ACC112 (cell line): ENCODE measurements at regions not wholly inside any gene's neighbourhood (a gene's known extent, or its start where the extent isn't known, plus 50 kb on each side); places are given as distances from the start of the nearest gene placed in this dataset.

Experiments used
- H2AFZ ChIP-seq: fragments of 200-600 bp; sonication (generic); one replicate; pipeline ENCODE4 v1.6.0; 2017; ENCODE audit warnings: antibody characterized with exemption, low read length; ENCODE audit not compliant: unreplicated experiment
- H3K27ac ChIP-seq: fragments of 200-600 bp; sonication (generic); 2 replicates; pipeline ENCODE4 v1.5.1; 2014; ENCODE audit warnings: low read depth, mild to moderate bottlenecking, antibody characterized with exemption, low read length, moderate library complexity
- H3K27me3 ChIP-seq: fragments of 200-600 bp; sonication (generic); 2 replicates; pipeline ENCODE4 v1.6.1; 2014; ENCODE audit warnings: mild to moderate bottlenecking, antibody characterized with exemption, low read length, moderate library complexity, mixed read lengths; ENCODE audit not compliant: insufficient read depth
- H3K36me3 ChIP-seq: fragments of 200-600 bp; sonication (generic); 2 replicates; pipeline ENCODE4 v1.6.1; 2016; ENCODE audit warnings: mild to moderate bottlenecking, antibody characterized with exemption, low read length, moderate library complexity, mixed read lengths; ENCODE audit not compliant: insufficient read depth
- H3K4me1 ChIP-seq: fragments of 200-600 bp; sonication (generic); one replicate; pipeline ENCODE4 v1.6.1; 2016; ENCODE audit warnings: low read length, mixed read lengths; ENCODE audit not compliant: insufficient read depth, unreplicated experiment, control insufficient read depth
- H3K4me3 ChIP-seq: fragments of 200-600 bp; sonication (generic); 2 replicates; pipeline ENCODE4 v1.5.1; 2014; ENCODE audit warnings: mild to moderate bottlenecking, low read depth, low read length
- H3K79me2 ChIP-seq: fragments of 200-600 bp; sonication (generic); one replicate; pipeline ENCODE4 v1.6.0; 2016; ENCODE audit warnings: low read length; ENCODE audit not compliant: control insufficient read depth, unreplicated experiment, insufficient read depth

- no peaks in the 10 kb centered on the region for H3K4me1 ChIP-seq
- H3K4me3 ChIP-seq: no peak overlapping the region
- no peak overlapping the region for H2AFZ ChIP-seq
- no peaks in the 10 kb centered on the region for H3K36me3 ChIP-seq
- H3K27me3 ChIP-seq: no peaks in the 10 kb centered on the region
- H3K79me2 ChIP-seq: no peaks in the 10 kb centered on the region
- no peak overlapping the region for H3K27ac ChIP-seq
Observed at GRCh38 chr1:221141096-221141495, 261.9 kb downstream of the HLX start.

DNA sequence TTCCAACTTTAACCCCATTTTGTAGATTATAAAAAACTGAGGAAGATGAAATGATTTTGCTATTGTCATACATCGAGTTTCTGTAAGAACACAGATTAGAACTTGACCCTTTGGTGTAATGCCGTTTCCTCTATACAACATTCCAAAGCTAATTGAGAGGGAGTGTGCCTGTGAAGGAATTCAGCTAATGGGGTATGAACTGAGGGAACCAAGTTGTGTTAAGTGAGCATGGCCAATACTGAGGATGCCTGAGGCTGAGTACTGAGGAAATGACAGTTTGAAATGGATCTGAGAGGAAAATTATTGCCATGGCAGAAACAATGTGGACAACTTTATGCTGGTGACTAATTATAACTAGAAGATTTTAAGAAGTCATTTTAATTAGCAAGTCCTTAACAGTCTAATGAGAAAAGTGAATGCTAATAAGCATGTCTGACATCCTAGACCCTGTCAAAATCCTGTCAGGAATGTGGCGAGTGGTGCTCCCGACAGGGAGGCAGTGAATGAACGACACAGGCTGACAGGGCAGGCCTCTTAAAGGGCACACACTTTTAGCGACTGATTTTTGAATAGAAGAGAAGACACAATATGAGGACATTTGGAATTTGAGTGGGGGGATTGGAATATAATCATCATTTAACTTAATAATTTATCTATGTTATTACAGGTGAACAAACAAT lies 262.5 kb downstream of the HLX start:
- Histone ChIP-seq H3K36me3 (no peaks in the 10 kb centered on the region), H3K4me3 (no peak overlapping the region), H3K27me3 (no peaks in the 10 kb centered on the region), H3K4me1 (no peaks in the 10 kb centered on the region), H2AFZ (no peak overlapping the region), H3K79me2 (no peaks in the 10 kb centered on the region), H3K27ac (no peak overlapping the region)

- H3K4me3 ChIP-seq: no peak overlapping the region
- no peaks in the 10 kb centered on the region for H3K36me3 ChIP-seq
- no peaks in the 10 kb centered on the region for H3K4me1 ChIP-seq
- H2AFZ ChIP-seq: no peak overlapping the region
- no peaks in the 10 kb centered on the region for H3K79me2 ChIP-seq
- H3K27ac ChIP-seq: no peak overlapping the region
- H3K27me3 ChIP-seq: no peaks in the 10 kb centered on the region
Observed at GRCh38 chr1:221148660-221149059, 269.4 kb downstream of the HLX start.

DNA sequence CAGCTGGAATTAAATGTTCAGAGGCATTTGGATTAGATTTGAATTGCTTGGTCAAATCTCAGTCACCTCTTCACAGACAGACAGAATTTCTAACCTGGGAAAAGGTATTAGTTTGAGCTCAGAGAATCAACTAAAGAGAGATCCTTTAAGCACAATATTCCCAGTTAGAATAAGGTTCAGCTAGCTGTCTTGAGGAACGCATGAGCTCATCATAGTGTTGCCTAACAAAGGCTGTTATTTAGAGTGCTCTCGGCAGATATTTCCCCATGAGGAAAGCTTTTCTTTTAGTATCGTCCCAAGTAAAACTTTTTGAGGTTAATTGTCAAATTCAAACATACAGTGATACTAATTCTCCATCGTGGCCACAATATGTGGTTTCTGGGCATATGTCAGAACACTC lies 269.9 kb downstream of the HLX start:
- Histone ChIP-seq H3K79me2 (no peaks in the 10 kb centered on the region), H3K4me1 (no peaks in the 10 kb centered on the region), H2AFZ (no peak overlapping the region), H3K27me3 (no peaks in the 10 kb centered on the region), H3K36me3 (no peaks in the 10 kb centered on the region), H3K27ac (no peak overlapping the region), H3K4me3 (no peak overlapping the region)

DNA sequence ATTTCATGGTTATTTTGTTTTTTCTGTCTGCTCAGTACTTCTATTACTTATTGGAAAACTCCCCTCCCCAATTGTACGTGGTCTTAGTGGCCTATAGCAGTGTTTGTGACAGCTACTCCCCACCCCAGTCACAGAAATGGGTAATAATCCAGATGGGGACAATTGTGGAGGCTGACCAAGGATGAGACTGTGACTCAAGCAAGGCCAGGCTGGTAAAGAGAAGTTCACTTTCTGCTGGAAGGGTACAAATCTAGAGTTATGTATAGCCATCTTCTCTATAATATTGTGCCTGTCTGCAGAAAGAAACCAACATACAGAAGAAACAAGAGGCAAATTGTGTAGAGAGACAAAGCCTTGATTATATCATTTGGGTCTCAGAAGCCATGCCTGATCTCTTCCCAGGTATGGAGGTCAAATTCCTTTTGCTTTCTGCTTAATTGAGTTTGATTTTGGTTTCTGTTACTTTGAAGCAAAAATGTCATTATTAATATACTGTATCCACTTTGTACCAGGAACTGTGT lies 270.4 kb downstream of the HLX start:
- H3K4me3 ChIP-seq: no peak overlapping the region
- no peaks in the 10 kb centered on the region for H3K4me1 ChIP-seq
- H3K36me3 ChIP-seq: no peaks in the 10 kb centered on the region
- no peaks in the 10 kb centered on the region for H3K27me3 ChIP-seq
- H2AFZ ChIP-seq: no peak overlapping the region
- no peaks in the 10 kb centered on the region for H3K79me2 ChIP-seq
- no peak overlapping the region for H3K27ac ChIP-seq

- H3K27me3 ChIP-seq: no peaks in the 10 kb centered on the region
- no peaks in the 10 kb centered on the region for H3K79me2 ChIP-seq
- no peak overlapping the region for H3K27ac ChIP-seq
- no peak overlapping the region for H2AFZ ChIP-seq
- H3K36me3 ChIP-seq: no peaks in the 10 kb centered on the region
- H3K4me3 ChIP-seq: no peak overlapping the region
- no peaks in the 10 kb centered on the region for H3K4me1 ChIP-seq
Observed at GRCh38 chr1:221150996-221151395, 271.8 kb downstream of the HLX start.

DNA sequence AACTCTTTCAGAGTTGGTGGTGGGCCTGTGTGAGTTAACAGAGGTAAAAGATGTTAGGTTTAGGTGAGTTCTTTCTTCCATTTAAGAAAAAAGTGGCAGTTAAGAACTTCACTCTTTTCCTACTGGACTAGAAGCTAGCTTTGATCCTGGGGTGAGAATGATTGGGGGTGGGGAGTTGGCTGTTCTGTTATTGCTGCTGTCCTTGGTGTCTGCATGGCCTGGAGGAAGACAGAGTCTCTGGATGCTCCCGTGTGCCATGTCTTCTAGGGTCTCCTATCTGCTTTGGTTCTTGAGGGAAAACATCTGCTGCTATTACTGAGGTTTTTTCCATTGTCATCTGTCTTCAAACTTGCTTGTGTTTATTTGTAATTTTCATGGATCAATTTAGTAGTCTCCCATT lies 275.7 kb downstream of the HLX start:
- Histone ChIP-seq H3K36me3 (no peaks in the 10 kb centered on the region), H3K27me3 (no peaks in the 10 kb centered on the region), H3K79me2 (no peaks in the 10 kb centered on the region), H3K4me1 (no peaks in the 10 kb centered on the region), H3K4me3 (no peak overlapping the region), H2AFZ (no peak overlapping the region), H3K27ac (no peak overlapping the region)

DNA sequence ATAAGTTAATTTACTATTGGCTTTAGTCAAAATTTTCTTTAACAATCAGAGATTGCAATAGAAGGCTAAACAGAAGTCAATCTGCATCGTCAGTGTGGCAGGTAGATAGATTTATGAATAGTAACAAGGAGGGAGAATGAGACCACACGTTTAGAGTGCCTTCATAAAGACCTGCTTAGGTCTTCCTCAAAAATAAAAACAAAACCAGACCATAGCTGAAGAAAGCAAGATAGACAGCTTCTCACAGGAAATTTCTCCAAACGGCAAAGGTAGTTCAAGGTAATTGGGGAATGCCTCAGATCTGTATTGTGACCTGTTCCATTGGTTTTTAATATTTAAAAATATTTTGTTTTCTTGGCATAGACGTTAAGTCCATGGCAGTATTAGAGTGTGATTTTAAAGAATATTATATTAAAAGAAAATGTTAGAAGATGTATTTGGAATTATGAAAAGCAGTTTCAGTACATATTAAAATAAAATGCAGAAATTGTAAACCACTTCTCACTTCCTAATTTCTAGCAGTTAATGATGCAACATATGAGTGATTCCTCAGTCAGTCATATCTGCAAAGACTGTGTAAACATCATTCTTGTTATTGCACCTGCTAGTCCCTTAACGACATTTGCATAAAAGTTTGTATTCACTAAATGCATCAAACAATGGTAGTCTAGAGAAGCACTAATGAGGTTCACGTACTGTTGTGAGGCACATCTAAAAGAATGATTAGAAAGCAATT lies 278.0 kb downstream of the HLX start:
- Histone ChIP-seq H3K4me1 (peaks cover 7% of the 10 kb centered on the region), H3K36me3 (no peaks in the 10 kb centered on the region), H2AFZ (no peak overlapping the region), H3K79me2 (no peaks in the 10 kb centered on the region), H3K27me3 (no peaks in the 10 kb centered on the region), H3K4me3 (no peak overlapping the region), H3K27ac (no peak overlapping the region)

DNA sequence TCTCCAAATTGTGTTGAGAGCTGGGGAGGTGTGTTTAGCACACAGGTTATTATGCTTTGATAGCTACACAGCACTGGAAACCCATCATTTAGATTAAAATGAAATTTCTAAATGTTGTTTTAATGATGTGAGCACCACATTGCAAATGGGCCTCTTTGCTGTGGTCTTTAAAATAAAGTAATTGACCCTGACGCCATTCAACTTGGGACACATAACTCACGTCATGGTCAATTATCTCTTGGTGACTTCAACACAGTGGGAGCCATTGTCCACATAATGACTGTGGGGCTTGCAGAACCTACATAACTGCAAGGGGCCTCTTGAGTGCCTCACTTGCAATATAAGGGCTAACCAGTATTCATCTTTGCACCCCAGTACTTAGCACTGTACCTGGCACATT lies 280.4 kb downstream of the HLX start:
- H3K36me3 ChIP-seq: no peaks in the 10 kb centered on the region
- H3K79me2 ChIP-seq: no peaks in the 10 kb centered on the region
- peaks cover 7% of the 10 kb centered on the region for H3K4me1 ChIP-seq
- H2AFZ ChIP-seq: no peak overlapping the region
- no peak overlapping the region for H3K4me3 ChIP-seq
- no peaks in the 10 kb centered on the region for H3K27me3 ChIP-seq
- H3K27ac ChIP-seq: no peak overlapping the region

DNA sequence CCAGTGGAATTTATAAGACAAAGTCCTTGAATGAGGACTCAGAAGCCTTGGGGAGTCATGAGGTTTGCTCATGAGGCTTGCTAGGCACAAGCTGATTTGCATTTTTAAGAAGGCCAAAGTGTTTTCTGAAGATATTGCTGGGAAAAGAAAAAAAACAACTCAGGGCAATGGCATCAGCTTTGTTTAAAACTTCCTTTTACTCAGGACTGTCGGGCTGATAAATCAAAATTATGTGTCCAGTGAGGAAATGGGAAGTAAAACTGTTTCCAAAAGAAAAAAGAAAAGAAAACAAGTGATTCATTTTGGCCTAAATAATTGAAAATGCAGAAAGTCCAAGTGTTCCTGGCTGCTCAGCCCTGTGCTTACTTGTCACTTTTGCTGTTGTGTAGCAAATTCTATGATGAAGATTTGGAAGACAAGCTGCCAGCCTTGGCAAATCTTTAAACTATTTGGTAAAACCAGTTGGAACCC lies 282.4 kb downstream of the HLX start:
- Histone ChIP-seq H2AFZ (peak overlapping the region; percentile 87), H3K27me3 (no peaks in the 10 kb centered on the region), H3K4me3 (no peak overlapping the region), H3K27ac (no peak overlapping the region), H3K4me1 (peaks cover 7% of the 10 kb centered on the region), H3K79me2 (no peaks in the 10 kb centered on the region), H3K36me3 (no peaks in the 10 kb centered on the region)

GRCh38 chr1:221162352-221162751 lies 283.1 kb downstream of the HLX start:
- H3K4me1 ChIP-seq: peaks cover 7% of the 10 kb centered on the region
- no peak overlapping the region for H3K4me3 ChIP-seq
- H3K79me2 ChIP-seq: no peaks in the 10 kb centered on the region
- H3K36me3 ChIP-seq: no peaks in the 10 kb centered on the region
- no peak overlapping the region for H2AFZ ChIP-seq
- H3K27ac ChIP-seq: no peak overlapping the region
- H3K27me3 ChIP-seq: no peaks in the 10 kb centered on the region
